ENCODE measurements at regions not wholly inside any gene's neighbourhood (a gene's known extent, or its start where the extent isn't known, plus 50 kb on each side); places are given as distances from the start of the nearest gene placed in this dataset.

DNA sequence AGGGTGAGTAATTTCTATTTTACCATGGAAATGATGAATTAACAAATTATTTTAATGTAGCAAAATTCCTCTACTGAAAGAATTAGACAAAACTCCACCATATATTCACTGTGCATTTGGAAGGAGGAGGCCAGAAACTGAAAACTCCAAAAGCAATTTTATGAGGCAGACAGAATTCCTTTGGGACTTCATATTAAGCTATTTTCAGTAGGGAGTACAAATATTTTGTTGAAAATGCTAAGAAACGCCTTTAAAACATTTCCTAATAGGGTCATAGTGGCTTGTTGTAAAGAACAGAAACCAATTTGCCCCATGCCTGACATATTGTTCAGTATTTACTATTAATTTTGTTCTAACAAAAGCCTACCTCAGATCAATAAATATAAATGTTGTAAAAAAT is 117.8 kb downstream of the TES start:
- TF ChIP-seq POLR2A (IDR thresholded peaks at IDR 0.05; ENCODE audit: low read depth, low read length) (no peak), POLR2AphosphoS5 (IDR thresholded peaks at IDR 0.05; ENCODE audit: low read depth, low read length) (no peak), TAF1 (IDR thresholded peaks at IDR 0.05; ENCODE audit: borderline replicate concordance, low read depth, low read length) (no peak)

Measured in GM12892 (cell line).